GM12892 (cell line): ENCODE measurements at regions not wholly inside any gene's neighbourhood (a gene's known extent, or its start where the extent isn't known, plus 50 kb on each side); places are given as distances from the start of the nearest gene placed in this dataset.

Source experiments
- DNase-seq: peaks from one replicate; pipeline ENCODE4 v3.0.0; 2011; ENCODE audit not compliant: insufficient read length
- FAIRE-seq: peaks from 2 replicates; lab custom pipeline; 2011; peaks lifted over from hg19 to GRCh38; lab: Jason Lieb, UNC
- POLR2A ChIP-seq: IDR thresholded peaks from 2 replicates; pipeline ENCODE4 v1.6.1; 2011; ENCODE audit warnings: low read depth, low read length, control low read depth
- POLR2AphosphoS5 ChIP-seq: IDR thresholded peaks from 2 replicates; pipeline ENCODE4 v1.6.1; 2011; ENCODE audit warnings: low read depth, low read length, control low read depth
- TAF1 ChIP-seq: IDR thresholded peaks from 2 replicates; pipeline ENCODE4 v1.6.1; 2011; ENCODE audit warnings: low read depth, mild to moderate bottlenecking, control low read depth, low read length, borderline replicate concordance

- DNase-seq (no peak), FAIRE-seq (no peak)
- TF ChIP-seq TAF1 (no peak), POLR2AphosphoS5 (no peak), POLR2A (no peak)
Measured at GRCh38 chr22:48239461-48240147, 1477.2 kb downstream of the TBC1D22A start.

DNA sequence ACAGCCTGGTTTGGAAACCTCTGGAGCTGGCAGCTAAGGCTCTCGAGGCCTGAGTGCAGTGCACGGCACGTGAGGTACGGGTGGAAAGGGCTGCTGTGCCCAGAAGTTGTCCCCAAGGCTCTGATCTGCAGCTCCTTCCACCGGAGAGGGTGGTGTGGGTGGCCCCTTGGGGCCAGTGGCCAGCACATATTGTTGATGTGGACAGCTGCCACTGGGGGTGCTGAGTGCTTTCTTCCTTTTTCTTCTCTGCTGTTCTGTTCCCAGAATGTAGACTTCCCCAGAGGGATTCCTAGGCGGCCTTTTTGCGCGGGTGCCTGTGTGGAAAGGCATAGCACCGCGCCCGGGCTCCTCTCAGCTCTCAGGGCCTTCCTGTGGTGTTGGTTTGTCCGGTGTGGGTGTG, 1476.5 kb downstream of the TBC1D22A start:
- no peak for DNase-seq
- no peak for FAIRE-seq
- TF ChIP-seq TAF1 (no peak), POLR2A (no peak), POLR2AphosphoS5 (no peak)

- DNase-seq (no peak), FAIRE-seq (no peak)
- no peak for TF ChIP-seq POLR2AphosphoS5
- no peak for TF ChIP-seq POLR2A
- TF ChIP-seq TAF1, result no peak
Measured at GRCh38 chr22:48238284-48238915, 1476.0 kb downstream of the TBC1D22A start.

GRCh38 chr22:48237466-48238283, 1475.2 kb downstream of the TBC1D22A start:
- TF ChIP-seq POLR2A (no peak), POLR2AphosphoS5 (no peak), TAF1 (no peak)
- DNase-seq (no peak), FAIRE-seq (no peak)

GRCh38 chr22:48236261-48236660, 1473.8 kb downstream of the TBC1D22A start:
- no peak for TF ChIP-seq POLR2AphosphoS5
- no peak for TF ChIP-seq TAF1
- TF ChIP-seq POLR2A, result no peak
- DNase-seq (no peak), FAIRE-seq (no peak)

- TF ChIP-seq TAF1 (no peak), POLR2AphosphoS5 (no peak), POLR2A (no peak)
- no peak for FAIRE-seq
- DNase-seq, result no peak
Measured at GRCh38 chr22:48235744-48236143, 1473.3 kb downstream of the TBC1D22A start.

DNA sequence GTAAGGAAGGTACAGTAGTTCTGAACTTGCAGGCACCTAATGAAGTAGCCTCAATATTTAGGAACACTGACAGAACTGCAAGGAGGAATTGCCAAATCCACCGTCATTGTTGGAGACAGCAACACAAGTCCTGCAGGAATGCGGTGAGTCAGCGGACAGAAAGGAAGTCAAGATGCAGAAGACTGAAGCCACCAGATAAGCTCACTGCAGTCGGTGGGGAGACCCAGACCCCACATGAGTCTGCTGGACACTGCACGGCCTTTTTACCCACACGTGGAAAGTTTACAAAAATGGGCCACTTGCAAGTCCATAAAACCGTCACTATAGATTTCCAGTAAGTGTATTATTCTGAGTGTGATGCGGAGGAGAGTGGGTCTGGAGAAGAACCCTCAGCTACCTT, 1471.6 kb downstream of the TBC1D22A start:
- FAIRE-seq, result no peak
- DNase-seq, result no peak
- no peak for TF ChIP-seq POLR2AphosphoS5
- TF ChIP-seq TAF1, result no peak
- no peak for TF ChIP-seq POLR2A

- DNase-seq (no peak), FAIRE-seq (no peak)
- TF ChIP-seq POLR2AphosphoS5 (no peak), TAF1 (no peak), POLR2A (no peak)
Measured at GRCh38 chr22:48233586-48233985, 1471.1 kb downstream of the TBC1D22A start.

GRCh38 chr22:48228468-48228867, 1466.0 kb downstream of the TBC1D22A start:
- FAIRE-seq (no peak), DNase-seq (no peak)
- TF ChIP-seq POLR2A, result no peak
- TF ChIP-seq POLR2AphosphoS5, result no peak
- TF ChIP-seq TAF1, result no peak

GRCh38 chr22:48227341-48228018, 1465.0 kb downstream of the TBC1D22A start:
- TF ChIP-seq POLR2AphosphoS5 (no peak), POLR2A (no peak), TAF1 (no peak)
- DNase-seq (no peak), FAIRE-seq (no peak)
